ENCODE measurements at regions not wholly inside any gene's neighbourhood (a gene's known extent, or its start where the extent isn't known, plus 50 kb on each side); places are given as distances from the start of the nearest gene placed in this dataset.

DNA sequence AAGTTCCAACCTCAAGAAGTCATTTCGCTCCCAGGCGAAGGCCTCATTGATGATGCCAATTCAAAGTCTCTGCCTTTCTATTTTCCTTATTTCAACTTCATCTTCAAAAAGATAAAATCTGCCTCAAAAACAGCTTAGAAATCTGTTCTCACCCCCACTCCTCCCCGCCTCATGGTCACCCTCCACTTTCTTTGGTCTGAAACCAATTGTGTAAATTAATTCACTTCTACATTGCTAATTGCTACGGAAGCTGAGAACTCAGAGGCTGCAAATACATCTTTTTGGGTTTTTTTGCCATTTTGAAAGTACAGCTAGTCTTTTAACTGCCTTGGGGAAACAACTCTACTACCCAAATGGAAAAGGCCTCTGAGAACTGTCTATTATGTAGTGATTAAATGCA, 350.0 kb upstream of the SLC24A2 start:
- TF ChIP-seq CTCF (IDR thresholded peaks at IDR 0.05) (no peak), EZH2 (IDR thresholded peaks at IDR 0.05; ENCODE audit: borderline replicate concordance, insufficient read depth, low read depth, low read length, poor library complexity, severe bottlenecking) (no peak)

Data from B cell (primary cell).